ENCODE measurements at regions not wholly inside any gene's neighbourhood (a gene's known extent, or its start where the extent isn't known, plus 50 kb on each side); places are given as distances from the start of the nearest gene placed in this dataset.

DNA sequence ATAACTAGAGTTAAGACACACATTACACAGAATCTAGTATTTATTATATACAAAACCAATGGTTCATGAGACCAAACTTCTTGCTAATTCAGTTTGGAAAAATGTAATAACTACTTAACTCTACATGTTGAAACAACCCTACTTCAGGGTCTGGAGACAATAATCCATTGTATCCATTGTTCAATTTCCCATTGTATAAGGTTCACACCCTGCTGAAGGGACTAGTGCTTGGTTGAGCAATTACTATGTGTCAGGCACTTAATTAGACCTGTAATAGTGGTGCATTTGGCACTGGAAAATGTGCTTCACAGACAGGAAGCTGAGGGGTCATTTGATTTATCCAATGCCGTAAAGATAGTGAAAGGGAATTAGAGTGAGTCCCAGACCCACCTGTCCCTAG is 114.3 kb upstream of the PAPPA start:
- no peak for DNase-seq (ENCODE audit: low spot score)

GRCh38 chr9:116039893-116040292 is 113.7 kb upstream of the PAPPA start:
- DNase-seq (ENCODE audit: low spot score): no peak

DNA sequence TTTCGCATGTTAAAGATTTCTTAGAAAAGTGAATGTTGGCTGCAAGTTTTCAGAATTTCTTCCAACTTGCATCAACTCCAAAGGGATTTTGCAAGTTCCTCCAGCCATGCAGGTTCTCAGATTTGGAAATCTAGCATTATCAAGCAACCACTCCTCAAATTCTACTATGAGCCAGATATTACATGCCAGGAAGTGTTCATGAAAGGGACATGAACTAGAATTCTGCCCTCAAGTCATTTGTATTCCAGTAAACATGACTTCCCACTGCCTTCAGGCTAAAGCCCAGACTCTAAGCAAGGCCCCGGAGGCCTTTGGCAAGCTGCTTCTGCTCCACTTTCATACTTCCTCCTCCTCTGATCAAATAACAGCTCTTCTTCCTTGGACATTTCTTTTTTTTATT is 111.3 kb upstream of the PAPPA start:
- DNase-seq (ENCODE audit: low spot score): no peak

DNA sequence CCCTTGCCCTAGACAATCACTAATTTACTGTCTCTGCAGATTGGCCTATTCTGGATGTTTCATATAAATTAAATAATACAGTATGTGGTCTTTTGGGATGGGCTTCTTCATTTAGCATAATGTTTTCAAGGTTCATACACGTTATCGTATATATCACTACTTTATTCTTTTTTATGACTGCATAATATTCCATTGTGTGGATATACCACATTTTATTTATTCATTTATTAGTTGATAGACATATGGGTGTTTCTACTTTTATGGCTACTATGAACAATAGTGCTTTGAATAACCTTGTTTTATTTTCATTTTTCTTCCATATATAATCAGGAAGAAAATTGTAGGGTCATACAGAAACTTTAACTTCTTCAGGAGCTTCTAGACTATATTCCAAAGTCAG is 108.5 kb upstream of the PAPPA start:
- no peak for DNase-seq (ENCODE audit: low spot score)

- no peak for DNase-seq (ENCODE audit: low spot score)
Observed at GRCh38 chr9:116048081-116048480, 105.5 kb upstream of the PAPPA start.

DNA sequence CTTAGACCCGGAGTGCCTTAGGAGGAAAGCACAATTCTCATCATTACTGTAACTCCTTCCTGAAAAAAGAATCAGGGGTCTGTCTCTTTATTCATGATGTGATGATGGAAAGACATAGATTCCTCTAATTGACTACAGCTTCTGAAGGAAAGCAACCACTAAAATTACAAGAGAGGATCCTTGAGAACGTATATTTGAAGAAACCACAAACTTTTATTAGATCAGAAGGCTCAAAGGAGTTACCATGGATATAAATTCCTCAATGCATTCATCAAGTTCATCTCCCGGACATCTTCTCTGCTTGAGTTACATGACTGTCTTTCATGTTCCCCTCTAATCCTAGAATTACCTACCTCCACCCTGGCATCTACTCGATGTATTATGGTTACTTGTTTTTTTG is 104.1 kb upstream of the PAPPA start:
- DNase-seq (ENCODE audit: low spot score): no peak

DNA sequence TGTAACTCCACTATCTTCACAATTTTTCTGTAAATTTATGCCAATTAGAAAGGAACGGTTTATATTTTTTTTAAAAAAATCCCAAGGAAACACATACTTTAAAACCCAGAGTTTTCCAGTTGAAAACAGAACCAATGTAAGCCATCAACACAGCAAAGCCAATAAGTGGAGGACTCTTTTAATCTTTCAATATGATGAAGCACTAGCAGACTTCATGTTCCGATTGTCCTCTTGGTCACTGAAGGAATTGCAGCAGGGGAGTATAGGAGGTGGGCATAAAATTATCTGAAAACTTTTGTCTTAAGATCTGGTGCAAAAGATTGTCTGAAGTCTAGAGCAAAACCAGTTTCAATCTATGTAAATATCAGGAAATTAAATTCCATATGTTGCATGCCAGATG is 102.1 kb upstream of the PAPPA start:
- DNase-seq (ENCODE audit: low spot score): no peak

GRCh38 chr9:116055536-116055935 is 98.1 kb upstream of the PAPPA start:
- DNase-seq (ENCODE audit: low spot score): no peak

GRCh38 chr9:116057371-116057770 is 96.2 kb upstream of the PAPPA start:
- no peak for DNase-seq (ENCODE audit: low spot score)

GRCh38 chr9:116058421-116058820 is 95.2 kb upstream of the PAPPA start:
- DNase-seq (ENCODE audit: low spot score): no peak

GRCh38 chr9:116059466-116059865 is 94.1 kb upstream of the PAPPA start:
- DNase-seq (ENCODE audit: low spot score): no peak

GRCh38 chr9:116060631-116061030 is 93.0 kb upstream of the PAPPA start:
- DNase-seq (ENCODE audit: low spot score): no peak

DNA sequence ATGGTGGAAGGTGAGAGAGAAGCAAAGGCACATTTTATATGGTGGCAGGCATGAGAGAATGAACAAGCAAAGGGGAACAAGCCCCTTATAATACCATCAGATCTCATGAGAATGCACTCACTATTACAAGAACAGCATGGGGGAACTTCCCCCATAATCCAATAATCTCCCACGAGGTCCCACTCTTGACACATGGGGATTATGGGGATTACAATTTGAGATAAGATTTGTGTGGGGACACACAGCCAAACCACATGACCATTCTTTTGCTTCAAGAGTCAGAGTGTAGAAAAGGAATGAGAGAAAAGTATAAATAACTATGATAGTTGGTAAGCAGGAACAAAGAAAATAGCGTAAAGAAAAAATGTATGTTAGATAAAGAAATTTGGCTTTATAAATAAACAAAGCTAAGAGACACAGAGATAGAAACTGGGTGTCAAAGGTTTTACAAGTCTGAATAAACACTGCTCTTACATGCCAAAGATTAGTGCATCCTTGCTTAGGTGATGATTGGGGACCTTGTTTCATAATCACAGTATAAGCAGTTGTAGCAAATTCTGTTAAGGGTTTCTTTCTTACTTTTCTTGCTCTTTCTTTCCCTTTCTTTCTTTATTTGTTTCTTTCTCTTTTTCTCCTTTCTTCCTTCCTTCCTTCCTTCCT is 91.9 kb upstream of the PAPPA start:
- DNase-seq (ENCODE audit: low spot score): no peak

- no peak for DNase-seq (ENCODE audit: low spot score)
Observed at GRCh38 chr9:116062206-116062550, 91.4 kb upstream of the PAPPA start.

DNA sequence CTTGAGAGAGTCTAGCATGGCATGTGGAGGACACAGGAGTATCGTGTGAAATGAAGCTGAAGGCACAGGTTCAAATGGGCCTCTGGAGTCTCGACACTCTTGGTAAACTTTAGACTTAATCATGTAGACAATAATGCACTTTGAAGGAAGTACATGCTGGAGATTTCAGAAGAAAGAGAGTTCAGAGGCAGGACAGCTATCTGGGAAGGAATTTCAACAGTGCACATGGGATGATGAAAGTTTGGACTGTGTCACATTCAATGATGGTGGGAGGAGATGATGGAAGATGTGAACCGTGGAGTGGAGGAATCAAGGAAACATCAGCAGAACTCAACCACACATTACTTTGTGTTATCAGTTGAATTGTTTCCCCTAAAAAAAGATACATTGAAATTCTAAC is 88.6 kb upstream of the PAPPA start:
- no peak for DNase-seq (ENCODE audit: low spot score)

DNA sequence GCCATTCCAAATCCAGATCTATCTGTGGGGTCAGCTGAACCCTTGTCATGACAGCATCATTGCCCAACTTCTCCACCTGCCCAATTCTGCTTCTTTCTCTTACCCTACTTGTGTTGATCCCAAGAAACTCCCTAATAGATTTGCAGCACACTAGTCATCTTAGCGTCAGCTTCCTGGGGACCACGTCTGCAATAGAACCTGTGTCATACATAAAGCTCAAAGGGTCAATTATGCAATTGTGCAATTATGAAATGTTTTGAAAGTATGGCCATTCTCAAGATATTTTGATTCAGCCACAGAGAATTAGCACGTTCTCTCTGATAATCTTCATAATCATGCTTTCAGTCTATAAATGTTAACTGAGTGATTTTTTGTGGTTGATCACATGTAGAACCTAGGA is 87.4 kb upstream of the PAPPA start:
- DNase-seq (ENCODE audit: low spot score): no peak

DNA sequence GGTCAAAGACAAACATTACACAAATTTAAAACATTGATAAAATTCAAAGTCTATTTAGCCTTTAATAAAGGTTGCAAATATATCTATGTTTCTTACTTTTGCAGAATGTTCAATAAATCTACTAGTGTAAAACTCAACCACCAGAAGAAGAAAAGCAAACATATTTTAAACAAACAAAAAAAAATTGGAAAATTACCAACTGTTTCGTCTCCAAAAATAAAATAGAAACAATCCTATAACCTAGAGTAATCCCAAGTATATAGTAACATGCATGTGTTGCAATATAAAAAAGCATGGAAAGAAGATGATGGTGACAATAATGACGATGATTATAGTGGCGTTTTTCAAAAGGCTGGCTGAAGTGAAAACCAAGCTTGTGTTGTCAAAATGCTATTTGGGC is 86.0 kb upstream of the PAPPA start:
- no peak for DNase-seq (ENCODE audit: low spot score)

DNA sequence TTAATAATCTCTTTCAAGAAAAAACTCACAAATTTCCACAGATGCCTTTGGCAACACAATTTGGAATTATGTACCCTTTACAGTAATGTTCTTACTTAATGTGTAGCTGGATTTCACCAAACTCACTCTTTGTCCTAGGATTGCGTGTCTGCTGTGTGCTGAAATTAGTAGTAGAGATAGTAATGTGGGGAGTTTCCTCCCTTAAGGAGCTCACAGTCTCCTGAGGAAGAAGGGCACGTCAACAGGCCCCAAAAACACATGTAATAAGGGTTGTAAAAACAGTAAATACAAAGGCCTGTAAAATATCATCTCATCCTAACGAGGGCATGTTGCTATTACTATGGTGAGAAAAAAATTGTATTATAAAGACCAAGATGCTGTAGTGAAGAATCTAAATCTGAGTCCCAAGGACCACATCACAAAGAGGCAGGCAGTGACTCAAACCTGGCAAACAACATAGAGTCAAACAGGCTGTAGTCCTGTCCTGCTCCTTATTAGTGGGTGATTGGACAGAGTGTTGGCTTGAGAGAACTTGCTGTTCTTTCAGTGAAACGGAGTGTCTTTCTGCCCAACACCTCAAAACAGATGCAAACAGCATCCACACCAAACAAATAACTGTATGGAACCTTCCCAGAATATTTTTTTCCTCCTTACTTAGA is 83.2 kb upstream of the PAPPA start:
- DNase-seq (ENCODE audit: low spot score): no peak

GRCh38 chr9:116072046-116072445 is 81.5 kb upstream of the PAPPA start:
- no peak for DNase-seq (ENCODE audit: low spot score)

DNA sequence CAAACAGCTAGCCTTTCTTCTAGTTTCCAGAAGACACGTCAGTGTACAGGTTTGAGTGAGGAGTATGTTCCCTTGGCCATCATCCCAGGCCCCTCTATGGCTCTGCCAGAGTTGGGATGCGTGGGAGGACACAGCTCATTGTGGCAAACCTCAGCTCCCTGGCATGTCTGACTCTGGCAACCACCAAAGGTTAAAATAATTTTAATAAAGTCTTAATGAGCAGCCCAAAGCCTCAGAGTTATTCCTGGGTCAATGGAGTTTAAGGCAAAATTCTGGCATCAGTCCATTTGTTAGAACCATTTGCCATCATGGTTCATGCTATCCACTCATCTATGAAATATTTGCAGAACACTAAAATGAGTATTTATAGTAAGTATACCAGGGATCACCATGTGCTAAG is 79.8 kb upstream of the PAPPA start:
- DNase-seq (ENCODE audit: low spot score): no peak

DNA sequence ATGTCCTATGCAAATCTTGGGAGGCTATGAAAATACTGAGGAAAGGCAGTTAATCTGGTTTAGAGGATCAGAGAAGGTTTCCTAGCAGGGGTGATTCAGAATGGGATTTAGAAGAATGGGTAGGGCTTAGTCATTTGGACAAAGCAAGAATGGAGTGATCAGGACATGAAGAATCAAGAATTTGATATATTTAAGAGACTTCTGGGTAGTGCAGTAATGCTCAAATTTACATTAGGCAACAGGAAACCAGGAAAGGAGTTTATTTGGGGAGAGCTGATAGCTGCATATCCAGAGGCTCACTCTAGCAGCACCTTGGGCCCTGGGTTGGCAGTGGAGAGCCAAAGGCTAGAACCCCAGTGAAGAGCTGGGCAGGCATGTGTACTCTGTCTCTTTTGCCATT is 78.9 kb upstream of the PAPPA start:
- no peak for DNase-seq (ENCODE audit: low spot score)

DNA sequence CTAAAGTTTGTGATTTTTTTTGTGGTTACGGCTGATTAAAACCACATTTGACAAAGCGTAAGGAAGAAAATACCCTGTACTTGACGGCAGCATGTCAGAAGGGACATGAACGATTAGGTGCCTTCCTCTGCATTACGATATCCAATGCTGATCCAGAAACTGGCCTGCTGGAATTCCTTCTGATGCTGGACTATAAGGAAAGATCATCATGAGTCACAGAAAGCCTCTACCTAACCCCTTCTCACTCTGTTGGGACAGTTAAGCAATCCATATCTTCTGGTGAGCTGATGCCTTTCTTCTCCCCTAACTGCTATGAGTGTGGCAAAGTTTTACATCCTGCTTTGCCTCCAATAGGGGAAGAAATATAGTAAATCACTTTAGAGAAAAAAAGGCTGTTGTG is 78.4 kb upstream of the PAPPA start:
- no peak for DNase-seq (ENCODE audit: low spot score)

DNA sequence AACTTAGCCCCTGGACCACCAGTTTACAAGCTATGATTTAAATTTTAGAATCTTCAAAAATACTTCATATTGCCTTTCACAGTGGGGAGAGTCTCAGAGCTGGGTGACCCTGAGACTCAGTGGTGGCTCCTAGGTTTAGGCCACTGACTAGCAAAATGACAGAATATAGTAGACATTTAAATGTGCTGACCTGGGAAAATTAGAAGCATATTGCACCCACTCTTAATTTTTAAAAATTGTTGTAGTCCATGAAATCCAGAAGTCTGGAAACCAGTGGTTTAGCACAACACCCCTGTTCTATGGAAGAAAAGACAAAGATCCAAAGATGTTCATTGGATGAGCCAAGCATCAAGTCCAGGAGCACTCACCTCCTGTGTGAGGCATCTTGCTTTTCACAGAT is 75.0 kb upstream of the PAPPA start:
- no peak for DNase-seq (ENCODE audit: low spot score)

DNA sequence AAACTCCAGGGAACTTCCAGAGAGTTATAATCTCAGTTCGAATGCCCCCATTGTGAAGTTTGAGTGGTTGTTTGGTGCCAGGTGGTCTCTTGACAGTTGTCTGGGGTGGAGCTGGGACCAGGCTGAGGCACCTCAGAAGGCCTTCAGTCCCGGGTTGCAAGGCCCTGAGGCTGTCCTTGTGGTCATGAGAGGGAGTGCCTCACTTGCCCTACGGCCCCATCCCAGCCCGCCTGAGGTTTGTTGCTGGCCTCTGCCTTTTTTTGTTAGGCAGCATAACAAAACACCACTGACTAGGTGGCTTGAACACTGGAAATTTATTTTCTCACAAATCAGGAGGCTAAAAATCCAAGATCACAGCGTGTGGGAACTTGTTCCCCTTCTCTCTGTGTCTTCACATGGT is 73.0 kb upstream of the PAPPA start:
- no peak for DNase-seq (ENCODE audit: low spot score)

Measured in CD4-positive, alpha-beta T cell treated with Interleukin-2 at 100 ng/mL for 4 hours (primary cell).